OCI-LY7 (cell line): ENCODE measurements at regions not wholly inside any gene's neighbourhood (a gene's known extent, or its start where the extent isn't known, plus 50 kb on each side); places are given as distances from the start of the nearest gene placed in this dataset.

Experiments
- BruUV-seq: library from RNA; stranded (reverse); fragments of 400-500 nt; replicated peaks from 2 replicates; lab custom pipeline; 2021; lab: Mats Ljungman, UMichigan
- CTCF ChIA-PET: fragments of 300-600 bp; sonication (Branson Sonifier 250); formaldehyde crosslinking; loops from one replicate; lab custom pipeline; 2022; ENCODE audit warnings: antibody characterized with exemption; ENCODE audit not compliant: unreplicated experiment; lab: Charles Lee
- POLR2A ChIA-PET: fragments of 300-600 bp; sonication (Branson Sonifier 250); formaldehyde crosslinking; loops from one replicate; lab custom pipeline; 2022; ENCODE audit warnings: antibody characterized with exemption; lab: Charles Lee
- DNase-seq: peaks from one replicate; pipeline ENCODE4 v3.0.0-alpha.2; 2015; ENCODE audit warnings: low spot score
- H2AFZ ChIP-seq: fragments of 200-600 bp; sonication (generic), shearing (Covaris generic); 2 replicates; pipeline ENCODE4 v1.6.1; 2014; ENCODE audit warnings: mild to moderate bottlenecking, antibody characterized with exemption, low read length, moderate library complexity
- H3K27ac ChIP-seq: fragments of 200-600 bp; sonication (generic); 2 replicates; pipeline ENCODE4 v1.5.1; 2014; ENCODE audit warnings: mixed run types, low read depth, mild to moderate bottlenecking, moderate library complexity, low read length, inconsistent platforms; ENCODE audit not compliant: poor library complexity, severe bottlenecking
- H3K36me3 ChIP-seq: fragments of 200-600 bp; sonication (generic); 2 replicates; pipeline ENCODE4 v1.6.1; 2014; ENCODE audit warnings: mild to moderate bottlenecking, antibody characterized with exemption, low read length, moderate library complexity, mixed read lengths; ENCODE audit not compliant: insufficient read depth
- H3K4me1 ChIP-seq: fragments of 200-600 bp; sonication (generic); 2 replicates; pipeline ENCODE4 v1.5.1; 2014; ENCODE audit warnings: mild to moderate bottlenecking, low read length; ENCODE audit not compliant: insufficient read depth, poor library complexity, severe bottlenecking
- H3K4me2 ChIP-seq: fragments of 200-600 bp; sonication (generic); 2 replicates; pipeline ENCODE4 v1.6.1; 2014; ENCODE audit warnings: mild to moderate bottlenecking, low read length
- H3K4me3 ChIP-seq: fragments of 200-600 bp; sonication (generic); 2 replicates; pipeline ENCODE4 v1.5.1; 2014; ENCODE audit warnings: mild to moderate bottlenecking, low read depth, low read length; ENCODE audit not compliant: poor library complexity, severe bottlenecking
- H3K79me2 ChIP-seq: fragments of 200-600 bp; sonication (generic); 2 replicates; pipeline ENCODE4 v1.6.1; 2016; ENCODE audit warnings: low read depth, mild to moderate bottlenecking, low read length, moderate library complexity, mixed read lengths; ENCODE audit not compliant: insufficient read depth
- H3K9me2 ChIP-seq: fragments of 200-600 bp; sonication (generic); 2 replicates; pipeline ENCODE4 v1.6.1; 2016; ENCODE audit warnings: mild to moderate bottlenecking, low read length, mixed read lengths; ENCODE audit not compliant: insufficient read depth
- H3K9me3 ChIP-seq: fragments of 200-600 bp; sonication (generic); 2 replicates; pipeline ENCODE4 v1.6.1; 2014; ENCODE audit warnings: mild to moderate bottlenecking, mixed run types, low read length, mixed read lengths
- H4K20me1 ChIP-seq: fragments of 200-600 bp; sonication (generic); 2 replicates; pipeline ENCODE4 v1.6.1; 2014; ENCODE audit warnings: mild to moderate bottlenecking, antibody characterized with exemption, low read length, moderate library complexity, mixed read lengths; ENCODE audit not compliant: insufficient read depth
- EZH2phosphoT487 ChIP-seq: fragments of 200-600 bp; sonication (generic); IDR thresholded peaks from 2 replicates; pipeline ENCODE4 v1.6.1; 2018; ENCODE audit warnings: low read depth, borderline replicate concordance, mild to moderate bottlenecking, mixed run types, antibody characterized with exemption, low read length, moderate library complexity, mixed read lengths
- intact Hi-C: fragments of 100-400 bp; cut with micrococcal nuclease; formaldehyde crosslinking; loops from one replicate; pipeline ENCODE4 v1.10.0; 2022; ENCODE audit not compliant: unreplicated experiment
- TF ChIP-seq, protein P1 (sequence below): fragments of 200-600 bp; sonication (generic); conservative IDR thresholded peaks from 2 replicates; pipeline ENCODE4 v1.5.1; 2014; ENCODE audit warnings: mild to moderate bottlenecking, antibody characterized with exemption, low read length, moderate library complexity, mixed read lengths

DNA sequence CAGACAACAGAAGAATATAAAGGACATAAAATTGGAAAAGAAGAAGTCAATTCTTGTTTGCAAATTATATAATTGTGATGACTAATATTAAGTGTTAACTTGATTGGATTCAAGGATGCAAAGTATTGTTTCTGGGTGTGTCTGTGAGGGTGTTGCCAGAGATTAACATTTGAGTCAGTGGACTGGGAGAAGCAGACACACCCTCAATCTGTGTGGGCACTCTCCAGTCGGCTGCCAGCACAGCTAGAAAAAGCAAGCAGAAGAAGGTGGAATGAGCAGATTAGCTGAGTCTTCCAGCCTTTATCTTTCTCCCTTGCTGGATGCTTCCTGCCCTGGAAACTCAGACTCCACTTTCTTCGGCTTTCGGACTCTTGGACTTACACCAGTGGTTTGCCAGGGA, 51.7 kb downstream of the UBE2NL start:
- H3K27ac ChIP-seq: no peak overlapping the region
- H3K9me3 ChIP-seq: no peaks in the 10 kb centered on the region
- H4K20me1 ChIP-seq: no peaks in the 10 kb centered on the region
- H3K4me2 ChIP-seq: no peak overlapping the region
- TF ChIP-seq, protein P1, sequence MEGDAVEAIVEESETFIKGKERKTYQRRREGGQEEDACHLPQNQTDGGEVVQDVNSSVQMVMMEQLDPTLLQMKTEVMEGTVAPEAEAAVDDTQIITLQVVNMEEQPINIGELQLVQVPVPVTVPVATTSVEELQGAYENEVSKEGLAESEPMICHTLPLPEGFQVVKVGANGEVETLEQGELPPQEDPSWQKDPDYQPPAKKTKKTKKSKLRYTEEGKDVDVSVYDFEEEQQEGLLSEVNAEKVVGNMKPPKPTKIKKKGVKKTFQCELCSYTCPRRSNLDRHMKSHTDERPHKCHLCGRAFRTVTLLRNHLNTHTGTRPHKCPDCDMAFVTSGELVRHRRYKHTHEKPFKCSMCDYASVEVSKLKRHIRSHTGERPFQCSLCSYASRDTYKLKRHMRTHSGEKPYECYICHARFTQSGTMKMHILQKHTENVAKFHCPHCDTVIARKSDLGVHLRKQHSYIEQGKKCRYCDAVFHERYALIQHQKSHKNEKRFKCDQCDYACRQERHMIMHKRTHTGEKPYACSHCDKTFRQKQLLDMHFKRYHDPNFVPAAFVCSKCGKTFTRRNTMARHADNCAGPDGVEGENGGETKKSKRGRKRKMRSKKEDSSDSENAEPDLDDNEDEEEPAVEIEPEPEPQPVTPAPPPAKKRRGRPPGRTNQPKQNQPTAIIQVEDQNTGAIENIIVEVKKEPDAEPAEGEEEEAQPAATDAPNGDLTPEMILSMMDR: no peak
- TF ChIP-seq EZH2phosphoT487: no peak
- no peak overlapping the region for H2AFZ ChIP-seq
- BruUV-seq: no TSS peak
- intact Hi-C loops: no loop called here
- no peaks in the 10 kb centered on the region for H3K9me2 ChIP-seq
- no peaks in the 10 kb centered on the region for H3K79me2 ChIP-seq
- DNase-seq: no peak
- POLR2A ChIA-PET: no interaction called here
- CTCF ChIA-PET: no interaction called here
- no peaks in the 10 kb centered on the region for H3K36me3 ChIP-seq
- H3K4me1 ChIP-seq: no peaks in the 10 kb centered on the region
- no peak overlapping the region for H3K4me3 ChIP-seq

DNA sequence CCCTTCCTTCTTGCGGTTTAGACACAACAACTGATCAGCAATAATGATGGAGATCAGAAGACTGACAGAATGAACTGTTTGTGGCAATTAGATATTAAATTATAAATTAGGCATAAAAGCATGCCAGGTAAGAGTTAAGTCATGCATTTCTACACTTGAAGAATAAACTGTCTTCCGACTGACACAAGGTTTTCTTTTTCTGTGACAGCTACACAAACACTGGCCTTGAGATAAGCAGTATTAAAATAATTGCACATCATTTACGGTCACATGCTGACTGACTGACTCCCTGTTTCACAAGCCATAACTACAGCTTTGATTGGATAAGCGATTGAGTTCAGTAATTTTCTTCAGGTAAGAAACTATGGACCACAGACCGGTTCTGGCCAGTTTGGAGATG, 56.2 kb downstream of the UBE2NL start:
- intact Hi-C loops: no loop called here
- CTCF ChIA-PET: no interaction called here
- Histone ChIP-seq H3K9me3 (no peaks in the 10 kb centered on the region), H2AFZ (no peak overlapping the region), H3K79me2 (no peaks in the 10 kb centered on the region), H4K20me1 (no peaks in the 10 kb centered on the region), H3K4me2 (no peak overlapping the region), H3K36me3 (no peaks in the 10 kb centered on the region), H3K9me2 (no peaks in the 10 kb centered on the region), H3K27ac (no peak overlapping the region), H3K4me1 (no peaks in the 10 kb centered on the region), H3K4me3 (no peak overlapping the region)
- no peak for TF ChIP-seq EZH2phosphoT487
- TF ChIP-seq, protein P1: no peak
- POLR2A ChIA-PET: no interaction called here
- no TSS peak for BruUV-seq
- DNase-seq: no peak

DNA sequence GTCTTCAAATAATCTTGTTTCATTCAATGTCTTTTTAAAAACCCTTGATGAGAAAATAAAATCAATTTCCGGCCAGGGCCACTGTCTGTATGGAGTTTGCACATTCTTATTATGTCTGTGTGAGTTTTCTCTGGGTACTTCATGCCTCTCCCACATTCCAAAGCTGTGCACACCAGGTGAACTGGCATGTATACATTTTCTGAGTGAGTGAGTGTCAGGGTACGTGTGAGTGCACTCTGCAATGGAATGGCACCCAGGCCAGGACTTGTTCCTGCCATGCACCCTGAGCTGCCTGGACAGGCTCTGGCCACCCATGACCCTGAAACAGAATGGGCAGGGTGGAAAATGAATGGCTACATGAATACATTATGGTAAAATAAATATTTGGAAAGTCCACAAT, 61.3 kb downstream of the UBE2NL start:
- POLR2A ChIA-PET: interaction anchor here (0.7 kb wide), 1 partner anchor 18 kb away, joined by 4 read pairs; no protein-coding TSS in a partner anchor
- BruUV-seq: no TSS peak

More for the DNA sequence above, 61.3 kb downstream of the UBE2NL start:
- Histone ChIP-seq H3K79me2 (no peaks in the 10 kb centered on the region), H3K4me1 (no peaks in the 10 kb centered on the region), H3K36me3 (no peaks in the 10 kb centered on the region), H3K9me3 (no peaks in the 10 kb centered on the region), H4K20me1 (no peaks in the 10 kb centered on the region), H3K9me2 (no peaks in the 10 kb centered on the region), H2AFZ (no peak overlapping the region), H3K4me2 (no peak overlapping the region), H3K4me3 (no peak overlapping the region), H3K27ac (no peak overlapping the region)
- no peak for TF ChIP-seq EZH2phosphoT487
- no peak for DNase-seq
- CTCF ChIA-PET: no interaction called here
- intact Hi-C loops: no loop called here
